HepG2 (cell line): ENCODE measurements at regions not wholly inside any gene's neighbourhood (a gene's known extent, or its start where the extent isn't known, plus 50 kb on each side); places are given as distances from the start of the nearest gene placed in this dataset.

Experiments used
- ATAC-seq: fragments of 200-7000 bp; cut with Tn5 transposase; 3 replicates; pipeline ENCODE4 v1.9.1; 2020; ENCODE audit warnings: mild to moderate bottlenecking, moderate library complexity
- BruUV-seq: library from RNA; stranded (reverse); fragments of 400-500 nt; replicated peaks from 2 replicates; lab custom pipeline; 2021; lab: Mats Ljungman, UMichigan
- CTCF ChIA-PET: fragments of 300-600 bp; formaldehyde crosslinking; extraction: SDS; loops from one replicate; lab custom pipeline; 2021; ENCODE audit warnings: low total read pairs, inconsistent platforms, low intra/inter-chr PET ratio; lab: Yijun Ruan, JAX
- POLR2A ChIA-PET: fragments of 350-600 bp; sonication (Branson Sonifier 250); formaldehyde crosslinking; loops from one replicate; lab custom pipeline; 2020; ENCODE audit warnings: antibody characterized with exemption, inconsistent platforms; lab: Yijun Ruan, JAX
- DNase-seq: peaks from one replicate; pipeline ENCODE4 v3.0.0-alpha.2; 2015; ENCODE audit warnings: low spot score
- FAIRE-seq: peaks from 3 replicates; lab custom pipeline; 2011; peaks lifted over from hg19 to GRCh38; lab: Jason Lieb, UNC
- H2AFZ ChIP-seq: one replicate; pipeline ENCODE4 v1.6.1; 2011; ENCODE audit warnings: low read length, inconsistent platforms
- H3K27ac ChIP-seq: fragments of 300-600 bp; 3 replicates; pipeline ENCODE4 v1.8.0; 2011; ENCODE audit warnings: mixed run types, mild to moderate bottlenecking, mixed read lengths, low read length, inconsistent platforms; ENCODE audit not compliant: insufficient read depth; ENCODE audit errors: extremely low read length
- H3K27me3 ChIP-seq, 2 experiments: fragments of 200-600 bp in 1 of 2; 2 replicates in 1 of 2; 3 replicates in 1 of 2; pipeline versions ENCODE4 v1.6.0 to v1.8.0; 2011; ENCODE audit warnings: low read length in 2 of 2, mild to moderate bottlenecking in 2 of 2, moderate library complexity in 2 of 2, inconsistent platforms in 1 of 2; ENCODE audit not compliant: insufficient read depth in 2 of 2, control insufficient read depth in 1 of 2
- H3K36me3 ChIP-seq, 2 experiments: fragments of 200-600 bp in 1 of 2; replicated peaks in 1 of 2; 2 replicates in 1 of 2; 3 replicates in 1 of 2; pipeline versions ENCODE4 v1.5.1 to v1.8.0; 2011; ENCODE audit warnings: low read length in 2 of 2, inconsistent platforms in 1 of 2; ENCODE audit not compliant: insufficient read depth in 2 of 2, control insufficient read depth in 1 of 2
- H3K4me1 ChIP-seq: 2 replicates; pipeline ENCODE4 v1.5.1; 2012; ENCODE audit warnings: low read length, inconsistent platforms; ENCODE audit not compliant: insufficient read depth
- H3K4me2 ChIP-seq: 2 replicates; pipeline ENCODE4 v1.6.0; 2011; ENCODE audit warnings: low read depth, low read length, inconsistent platforms
- H3K4me3 ChIP-seq, 3 experiments: fragments of 200-600 bp in 1 of 3; sonication (generic), shearing (Covaris generic) in 1 of 3; replicated peaks in 1 of 3; 2 replicates each; pipeline ENCODE4 v1.5.1; 2011 to 2016; ENCODE audit warnings: low read length in 3 of 3, inconsistent platforms in 2 of 3, low read depth in 2 of 3, mild to moderate bottlenecking in 2 of 3, control low read depth in 1 of 3, mixed read lengths in 1 of 3; ENCODE audit not compliant: insufficient read depth in 1 of 3
- H3K79me2 ChIP-seq: one replicate; pipeline ENCODE4 v1.6.1; 2011; ENCODE audit warnings: low read length, inconsistent platforms; ENCODE audit not compliant: insufficient read depth
- H3K9ac ChIP-seq: 2 replicates; pipeline ENCODE4 v1.6.0; 2011; ENCODE audit warnings: mild to moderate bottlenecking, low read depth, low read length, inconsistent platforms; ENCODE audit not compliant: insufficient read depth
- H3K9me3 ChIP-seq: 2 replicates; pipeline ENCODE4 v1.5.1; 2012; ENCODE audit warnings: mild to moderate bottlenecking, low read length
- H4K20me1 ChIP-seq: 2 replicates; pipeline ENCODE4 v1.6.0; 2011; ENCODE audit warnings: inconsistent platforms, mild to moderate bottlenecking, low read length, moderate library complexity; ENCODE audit not compliant: insufficient read depth
- CEBPZ ChIP-seq: IDR thresholded peaks from 2 replicates; pipeline ENCODE4 v1.6.1; 2012; ENCODE audit warnings: low read length, improper control_type of control experiment
- KAT2B ChIP-seq: fragments of 150-350 bp; IDR thresholded peaks from 2 replicates; pipeline ENCODE4 v1.6.1; 2014; ENCODE audit warnings: low read depth, low read length, borderline replicate concordance
- KMT2A ChIP-seq: sonication (generic); formaldehyde crosslinking; IDR thresholded peaks from 2 replicates; pipeline ENCODE4 v1.4.0; 2020; ENCODE audit warnings: missing genetic modification reagents
- MAF1 ChIP-seq: sonication (generic); formaldehyde crosslinking; IDR thresholded peaks from 2 replicates; pipeline ENCODE4 v1.5.0; 2020; ENCODE audit warnings: missing genetic modification reagents, borderline replicate concordance
- MTA1 ChIP-seq: sonication (generic); formaldehyde crosslinking; IDR thresholded peaks from 2 replicates; pipeline ENCODE4 v1.4.0; 2020; ENCODE audit warnings: missing genetic modification reagents, mild to moderate bottlenecking, borderline replicate concordance
- NR2C2 ChIP-seq: sonication (generic); formaldehyde crosslinking; IDR thresholded peaks from 2 replicates; pipeline ENCODE4 v1.4.0; 2020; ENCODE audit warnings: missing genetic modification reagents, mild to moderate bottlenecking, moderate library complexity, borderline replicate concordance
- PAWR ChIP-seq: sonication (generic); formaldehyde crosslinking; IDR thresholded peaks from 2 replicates; pipeline ENCODE4 v1.4.0; 2020; ENCODE audit warnings: missing genetic modification reagents, mild to moderate bottlenecking, borderline replicate concordance
- RAD21 ChIP-seq: fragments of 450-650 bp; formaldehyde crosslinking; IDR thresholded peaks from 2 replicates; pipeline ENCODE4 v1.5.0; 2020; ENCODE audit warnings: mild to moderate bottlenecking
- SP140L ChIP-seq: sonication (generic); formaldehyde crosslinking; IDR thresholded peaks from 2 replicates; pipeline ENCODE4 v1.4.0; 2020; ENCODE audit warnings: missing genetic modification reagents, borderline replicate concordance
- TIGD3 ChIP-seq: sonication (generic); formaldehyde crosslinking; IDR thresholded peaks from 2 replicates; pipeline ENCODE4 v1.5.1; 2020; ENCODE audit warnings: mild to moderate bottlenecking, missing genetic modification reagents, borderline replicate concordance
- TSC22D2 ChIP-seq: sonication (generic); formaldehyde crosslinking; IDR thresholded peaks from 2 replicates; pipeline ENCODE4 v1.5.1; 2020; ENCODE audit warnings: missing genetic modification reagents, mild to moderate bottlenecking, borderline replicate concordance
- ZNF3 ChIP-seq: IDR thresholded peaks from 2 replicates; pipeline ENCODE4 v1.7.0; 2017; ENCODE audit warnings: inconsistent platforms
- ZNF543 ChIP-seq: sonication (generic); formaldehyde crosslinking; IDR thresholded peaks from 2 replicates; pipeline ENCODE4 v1.4.0; 2020; ENCODE audit warnings: mild to moderate bottlenecking, missing genetic modification reagents
- ZNF605 ChIP-seq: sonication (generic); formaldehyde crosslinking; IDR thresholded peaks from 2 replicates; pipeline ENCODE4 v1.8.0; 2022; ENCODE audit warnings: mild to moderate bottlenecking, missing genetic modification reagents
- ZNF652 ChIP-seq: IDR thresholded peaks from 2 replicates; pipeline ENCODE4 v1.6.1; 2016; ENCODE audit warnings: low read depth, borderline replicate concordance
- ZNF883 ChIP-seq: sonication (generic); formaldehyde crosslinking; IDR thresholded peaks from 2 replicates; pipeline ENCODE4 v1.5.1; 2020; ENCODE audit warnings: mild to moderate bottlenecking, missing genetic modification reagents; ENCODE audit errors: not compliant biosample characterization
- ZUFSP ChIP-seq: sonication (generic); formaldehyde crosslinking; IDR thresholded peaks from 2 replicates; pipeline ENCODE4 v1.9.0; 2021; ENCODE audit warnings: missing genetic modification reagents, mild to moderate bottlenecking, borderline replicate concordance
- WGBS: methylation state at CpG from one replicate; pipeline ENCODE4 v1.1.6; 2017; ENCODE audit warnings: low lambda C conversion rate; 5-methylcytosine and 5-hydroxymethylcytosine counted together
- in situ Hi-C: cut with HindIII; loops from 2 replicates; pipeline ENCODE4 v1.10.0; 2017; ENCODE audit warnings: low pct_unique_long_range_greater_than_20kb; ENCODE audit not compliant: extremely low pct_ligation_motif_present
- intact Hi-C: fragments of 100-400 bp; cut with micrococcal nuclease; formaldehyde crosslinking; loops from one replicate; pipeline ENCODE4 v1.10.0; 2022; ENCODE audit not compliant: unreplicated experiment

- intact Hi-C loops, result no loop called here
- in situ Hi-C loops, result no loop called here
- Histone ChIP-seq H3K4me1 (peaks cover 5% of the 10 kb centered on the region), H3K27me3 (peaks cover 2 to 30% of the 10 kb centered on the region in 2 experiments; a peak in 3 of 5 replicates), H3K79me2 (no peaks in the 10 kb centered on the region), H3K4me3 (no peak overlapping the region), H3K4me2 (no peak overlapping the region), H3K36me3 (no peaks in the 10 kb centered on the region), H3K9ac (no peak overlapping the region), H3K27ac (no peak overlapping the region), H4K20me1 (no peaks in the 10 kb centered on the region), H3K9me3 (no peaks in the 10 kb centered on the region), H2AFZ (no peak overlapping the region)
- DNase-seq (no peak), FAIRE-seq (no peak), ATAC-seq (no peak)
- BruUV-seq, result no TSS peak
- ChIA-PET CTCF (no interaction called here), POLR2A (no interaction called here)
- TF ChIP-seq MAF1 (no peak), CEBPZ (no peak), ZNF3 (CRISPR knock-in tag) (no peak), MTA1 (CRISPR knock-in tag) (no peak), ZNF605 (CRISPR knock-in tag) (no peak), ZNF543 (CRISPR knock-in tag) (no peak), PAWR (CRISPR knock-in tag) (no peak), TIGD3 (CRISPR knock-in tag) (no peak), RAD21 (CRISPR knock-in tag) (no peak), NR2C2 (CRISPR knock-in tag) (no peak), SP140L (CRISPR knock-in tag) (no peak), KAT2B (no peak), ZNF652 (CRISPR knock-in tag) (no peak), TSC22D2 (no peak), KMT2A (CRISPR knock-in tag) (no peak), ZNF883 (CRISPR knock-in tag) (no peak), ZUFSP (CRISPR knock-in tag) (no peak)
- 15% methylated on average over 3 of the region's 3 CpGs for WGBS
These were observed 175.4 kb downstream of the ZBTB18 start for GRCh38 chr1:244226435-244226834.
